ENCODE measurements at regions not wholly inside any gene's neighbourhood (a gene's known extent, or its start where the extent isn't known, plus 50 kb on each side); places are given as distances from the start of the nearest gene placed in this dataset.

DNA sequence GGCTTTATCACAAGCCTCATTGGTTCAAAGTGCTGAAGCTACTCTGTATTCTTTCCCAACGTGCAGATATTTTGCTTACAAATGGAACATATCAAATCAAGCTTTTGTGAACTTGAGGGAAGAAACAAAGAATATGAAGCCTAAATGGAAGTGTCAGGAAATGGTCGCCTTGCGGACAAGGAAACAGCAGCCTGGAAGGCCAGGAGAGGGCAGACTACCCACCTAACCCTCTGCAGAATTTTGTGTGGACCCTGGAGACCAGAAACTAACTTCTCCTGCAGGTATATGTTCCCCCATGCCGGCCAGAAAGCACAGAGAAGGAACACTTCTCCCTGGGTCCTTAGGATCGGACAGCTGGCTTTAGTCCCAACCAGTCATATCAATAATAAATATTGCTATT lies 1425.8 kb downstream of the PCDH7 start:
- Mint-ChIP-seq H3K27ac (no peak overlapping the region), H3K9me3 (peaks cover 6% of the 10 kb centered on the region), H3K4me1 (ENCODE audit: low read depth) (no peaks in the 10 kb centered on the region), H3K4me3 (no peak overlapping the region), H3K36me3 (ENCODE audit: low read depth) (no peaks in the 10 kb centered on the region), H3K27me3 (ENCODE audit: low read depth) (no peaks in the 10 kb centered on the region)
- intact Hi-C loops (cut with micrococcal nuclease) = no loop called here
- no peak for DNase-seq
- CTCF ChIA-PET = no interaction called here

DNA sequence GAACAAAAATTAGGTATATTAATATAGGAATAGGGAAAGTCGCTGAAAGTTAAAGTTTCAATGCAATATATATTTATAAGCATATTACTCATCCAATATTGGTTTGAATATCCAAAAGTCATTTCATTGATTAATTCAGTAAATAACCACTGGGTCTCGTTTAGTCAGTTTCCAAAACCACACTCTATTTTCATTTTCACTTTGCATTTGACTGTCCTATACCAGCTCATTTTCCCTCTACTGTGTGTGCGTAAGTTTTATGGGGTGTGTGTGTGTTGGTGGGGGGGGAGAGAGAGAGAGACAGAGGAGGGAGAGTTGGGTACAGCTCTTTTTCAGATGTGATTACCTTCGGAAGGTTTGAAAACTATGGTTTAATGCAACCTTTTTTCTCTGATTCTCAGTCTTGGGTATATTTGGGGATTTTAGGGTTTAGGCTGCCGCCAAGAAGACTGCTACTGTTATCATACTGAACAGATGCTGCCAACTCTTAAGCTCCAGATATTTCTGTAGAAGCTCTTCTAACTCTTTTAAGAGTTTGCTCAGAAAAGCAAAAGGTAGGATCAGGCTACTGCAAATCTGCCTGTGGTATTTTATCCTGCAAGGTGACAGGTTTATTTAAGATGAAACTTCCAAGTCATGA lies 1427.4 kb downstream of the PCDH7 start:
- Mint-ChIP-seq H3K27me3 (ENCODE audit: low read depth) (no peaks in the 10 kb centered on the region), H3K27ac (no peak overlapping the region), H3K4me1 (ENCODE audit: low read depth) (no peaks in the 10 kb centered on the region), H3K4me3 (no peak overlapping the region), H3K9me3 (peaks cover 6% of the 10 kb centered on the region), H3K36me3 (ENCODE audit: low read depth) (no peaks in the 10 kb centered on the region)
- CTCF ChIA-PET = no interaction called here
- intact Hi-C loops (cut with micrococcal nuclease) = no loop called here
- DNase-seq = no peak

DNA sequence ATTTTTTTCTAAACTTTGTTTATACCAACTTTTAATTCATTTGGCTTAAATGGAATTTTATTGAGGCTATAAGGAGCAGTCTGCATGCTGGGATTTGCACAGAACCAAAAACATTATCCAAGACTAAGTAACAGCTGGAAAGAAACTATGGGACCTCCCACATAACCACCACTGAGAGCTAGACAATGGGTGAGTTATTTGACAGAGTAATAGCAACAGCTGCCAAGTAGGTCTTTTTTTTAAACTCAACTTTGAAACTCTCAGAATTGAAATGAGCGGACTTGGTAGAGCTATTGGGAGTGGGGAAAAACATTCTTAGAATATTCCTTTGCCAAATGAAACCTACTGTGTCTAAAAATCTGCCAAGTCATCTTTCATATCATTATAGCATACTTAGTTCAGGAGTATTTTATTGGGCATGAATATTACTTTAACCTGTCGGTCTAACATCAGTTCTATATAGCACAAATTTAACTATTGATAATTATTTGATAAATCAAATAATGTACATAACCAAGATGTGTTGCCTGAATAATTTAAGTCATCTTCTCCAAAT lies 1428.0 kb downstream of the PCDH7 start:
- H3K27me3 Mint-ChIP-seq (ENCODE audit: low read depth) = no peaks in the 10 kb centered on the region
- no peaks in the 10 kb centered on the region for H3K4me1 Mint-ChIP-seq (ENCODE audit: low read depth)
- no peak for DNase-seq
- intact Hi-C loops (cut with micrococcal nuclease) = no loop called here
- H3K27ac Mint-ChIP-seq = no peak overlapping the region
- H3K36me3 Mint-ChIP-seq (ENCODE audit: low read depth) = no peaks in the 10 kb centered on the region
- H3K4me3 Mint-ChIP-seq = no peak overlapping the region
- H3K9me3 Mint-ChIP-seq = peaks cover 6% of the 10 kb centered on the region
- CTCF ChIA-PET = no interaction called here

DNA sequence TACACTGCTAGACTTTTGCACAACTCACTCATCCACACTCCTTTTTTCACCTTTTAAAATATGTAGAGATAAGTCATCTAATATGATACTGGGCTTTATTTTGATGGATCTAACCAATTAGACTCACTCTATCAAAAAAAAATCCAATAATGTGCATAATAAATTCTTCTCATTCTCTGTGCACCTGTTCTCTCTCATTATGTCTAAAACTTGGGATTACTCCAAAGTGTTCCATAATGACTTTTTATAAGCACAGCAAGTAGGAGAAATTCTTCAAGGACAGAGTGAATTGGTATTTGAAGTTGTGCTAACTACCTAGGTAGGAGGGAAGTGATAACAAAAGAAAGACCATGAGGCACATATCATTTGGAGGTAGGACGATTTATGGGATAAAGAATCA lies 1438.8 kb downstream of the PCDH7 start:
- no peak overlapping the region for H3K27ac Mint-ChIP-seq
- no peaks in the 10 kb centered on the region for H3K36me3 Mint-ChIP-seq (ENCODE audit: low read depth)
- CTCF ChIA-PET = no interaction called here
- intact Hi-C loops (cut with micrococcal nuclease) = no loop called here
- H3K4me1 Mint-ChIP-seq (ENCODE audit: low read depth) = no peaks in the 10 kb centered on the region
- peaks cover 4% of the 10 kb centered on the region for H3K9me3 Mint-ChIP-seq
- H3K27me3 Mint-ChIP-seq (ENCODE audit: low read depth) = no peaks in the 10 kb centered on the region
- no peak for DNase-seq
- no peak overlapping the region for H3K4me3 Mint-ChIP-seq

DNA sequence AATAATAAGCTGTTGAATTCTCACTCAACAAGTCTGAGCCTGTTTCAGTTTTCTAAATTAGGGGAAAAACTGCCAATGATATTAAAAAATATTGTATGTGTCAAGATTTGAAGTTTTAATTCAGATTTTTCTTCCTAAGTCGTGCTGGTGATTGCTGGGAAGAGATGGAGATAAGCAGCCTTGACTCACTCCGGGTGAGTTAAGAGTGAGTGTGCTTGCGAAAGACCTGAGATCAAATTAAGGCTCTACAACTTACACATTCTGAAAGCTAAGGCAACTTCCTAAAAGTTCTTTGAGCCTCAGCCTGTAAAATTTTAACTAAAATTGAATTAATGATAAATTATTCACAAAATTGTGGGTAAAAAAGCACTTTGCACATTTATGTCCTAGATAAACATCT lies 1441.2 kb downstream of the PCDH7 start:
- no peak for DNase-seq
- Mint-ChIP-seq H3K27ac (no peak overlapping the region), H3K36me3 (ENCODE audit: low read depth) (no peaks in the 10 kb centered on the region), H3K4me3 (no peak overlapping the region), H3K4me1 (ENCODE audit: low read depth) (no peaks in the 10 kb centered on the region), H3K9me3 (peaks cover 4% of the 10 kb centered on the region), H3K27me3 (ENCODE audit: low read depth) (no peaks in the 10 kb centered on the region)
- intact Hi-C loops (cut with micrococcal nuclease) = loop anchor here (10.0 kb wide), 1 partner anchor 63 kb away; no protein-coding TSS in a partner anchor
- CTCF ChIA-PET = no interaction called here

DNA sequence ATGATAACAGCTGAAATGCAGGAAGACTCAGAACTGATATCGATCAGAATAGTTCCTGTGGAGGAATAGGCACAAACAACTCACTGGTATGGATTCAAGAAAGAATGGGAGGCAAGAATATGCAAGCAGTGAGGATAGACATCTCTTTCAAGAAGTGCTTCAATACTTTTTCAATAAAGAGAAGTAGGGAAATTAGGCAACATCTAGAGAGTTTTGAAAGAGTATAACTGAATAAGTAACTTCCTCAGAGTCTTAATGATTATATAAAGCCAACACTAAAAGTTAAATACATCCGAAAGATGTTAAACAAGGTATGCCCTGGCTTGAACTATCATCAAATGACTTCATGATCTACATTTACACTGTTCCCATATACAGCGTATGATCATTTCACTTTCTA lies 1443.0 kb downstream of the PCDH7 start:
- no peaks in the 10 kb centered on the region for H3K36me3 Mint-ChIP-seq (ENCODE audit: low read depth)
- H3K27ac Mint-ChIP-seq = no peak overlapping the region
- no peak for DNase-seq
- no peaks in the 10 kb centered on the region for H3K27me3 Mint-ChIP-seq (ENCODE audit: low read depth)
- no peak overlapping the region for H3K4me3 Mint-ChIP-seq
- no peaks in the 10 kb centered on the region for H3K4me1 Mint-ChIP-seq (ENCODE audit: low read depth)
- intact Hi-C loops (cut with micrococcal nuclease) = loop anchor here (10.0 kb wide), 1 partner anchor 62 kb away; no protein-coding TSS in a partner anchor
- H3K9me3 Mint-ChIP-seq = peaks cover 4% of the 10 kb centered on the region
- CTCF ChIA-PET = no interaction called here

DNA sequence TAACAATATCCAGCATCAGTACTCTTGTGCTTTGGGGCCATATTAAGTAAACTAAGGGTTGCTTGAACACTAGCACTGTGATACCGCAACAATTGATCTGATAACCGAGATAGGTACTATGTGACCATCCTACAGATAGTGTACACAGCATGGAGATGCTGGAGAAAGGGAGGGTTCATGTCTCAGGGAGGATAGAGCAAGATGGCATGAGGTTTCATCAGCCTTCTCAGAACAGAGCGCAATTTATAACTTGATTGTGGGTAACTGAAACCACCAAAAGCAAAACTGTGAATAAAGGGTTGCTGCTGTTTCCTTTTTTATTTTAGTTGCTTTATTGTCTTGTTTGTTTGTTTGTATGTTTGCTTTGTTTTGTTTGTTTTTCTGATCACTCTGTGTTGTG lies 1449.7 kb downstream of the PCDH7 start:
- no peak for DNase-seq
- intact Hi-C loops (cut with micrococcal nuclease) = loop anchor here (10.0 kb wide), 1 partner anchor 55 kb away; no protein-coding TSS in a partner anchor
- CTCF ChIA-PET = no interaction called here
- Mint-ChIP-seq H3K4me1 (ENCODE audit: low read depth) (no peaks in the 10 kb centered on the region), H3K27ac (no peak overlapping the region), H3K4me3 (no peak overlapping the region), H3K36me3 (ENCODE audit: low read depth) (no peaks in the 10 kb centered on the region), H3K27me3 (ENCODE audit: low read depth) (no peaks in the 10 kb centered on the region), H3K9me3 (peaks cover 3% of the 10 kb centered on the region)

DNA sequence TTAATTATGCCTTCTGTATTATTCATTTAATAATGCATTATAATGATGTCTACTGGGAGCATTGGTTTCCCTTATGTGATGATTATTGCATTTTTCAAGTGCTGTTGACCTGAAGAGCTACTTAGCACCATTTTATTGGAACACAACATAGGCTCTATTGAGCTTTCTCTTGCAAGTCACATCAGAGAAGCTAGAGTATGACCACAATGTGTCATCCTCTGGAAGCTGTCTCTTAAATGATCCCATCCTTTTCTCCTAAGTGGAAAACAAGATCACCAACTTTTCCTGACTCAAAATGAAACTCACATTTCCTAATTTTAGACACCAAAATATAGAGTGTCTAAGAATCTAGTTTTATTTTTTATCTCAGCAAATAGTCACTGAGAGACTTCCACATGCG lies 1451.9 kb downstream of the PCDH7 start:
- no peak overlapping the region for H3K27ac Mint-ChIP-seq
- H3K4me1 Mint-ChIP-seq (ENCODE audit: low read depth) = no peaks in the 10 kb centered on the region
- no peaks in the 10 kb centered on the region for H3K27me3 Mint-ChIP-seq (ENCODE audit: low read depth)
- H3K4me3 Mint-ChIP-seq = no peak overlapping the region
- no peak for DNase-seq
- intact Hi-C loops (cut with micrococcal nuclease) = no loop called here
- CTCF ChIA-PET = no interaction called here
- peaks cover 3% of the 10 kb centered on the region for H3K9me3 Mint-ChIP-seq
- no peaks in the 10 kb centered on the region for H3K36me3 Mint-ChIP-seq (ENCODE audit: low read depth)

DNA sequence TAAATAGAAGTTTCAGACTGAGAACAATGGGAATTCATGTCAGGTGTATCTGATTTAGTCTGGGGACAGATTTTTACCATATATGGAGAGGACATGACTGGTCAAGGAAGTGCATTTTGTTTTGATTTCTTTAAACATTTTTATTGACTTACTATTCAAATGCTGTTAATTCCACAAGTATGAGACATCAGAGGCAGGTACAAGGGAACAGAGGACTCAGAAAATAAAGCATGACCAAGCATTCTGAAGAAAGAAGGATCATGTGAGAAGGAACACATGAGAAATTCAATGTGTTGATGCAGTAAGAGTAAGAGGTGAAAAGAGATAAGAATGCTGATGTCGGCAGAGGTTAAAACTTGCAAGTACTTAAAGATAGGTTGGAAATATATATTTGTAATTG lies 1452.6 kb downstream of the PCDH7 start:
- H3K4me3 Mint-ChIP-seq = no peak overlapping the region
- intact Hi-C loops (cut with micrococcal nuclease) = no loop called here
- no peak overlapping the region for H3K27ac Mint-ChIP-seq
- H3K27me3 Mint-ChIP-seq (ENCODE audit: low read depth) = no peaks in the 10 kb centered on the region
- H3K9me3 Mint-ChIP-seq = peaks cover 3% of the 10 kb centered on the region
- no peak for DNase-seq
- CTCF ChIA-PET = no interaction called here
- H3K36me3 Mint-ChIP-seq (ENCODE audit: low read depth) = no peaks in the 10 kb centered on the region
- H3K4me1 Mint-ChIP-seq (ENCODE audit: low read depth) = no peaks in the 10 kb centered on the region

DNA sequence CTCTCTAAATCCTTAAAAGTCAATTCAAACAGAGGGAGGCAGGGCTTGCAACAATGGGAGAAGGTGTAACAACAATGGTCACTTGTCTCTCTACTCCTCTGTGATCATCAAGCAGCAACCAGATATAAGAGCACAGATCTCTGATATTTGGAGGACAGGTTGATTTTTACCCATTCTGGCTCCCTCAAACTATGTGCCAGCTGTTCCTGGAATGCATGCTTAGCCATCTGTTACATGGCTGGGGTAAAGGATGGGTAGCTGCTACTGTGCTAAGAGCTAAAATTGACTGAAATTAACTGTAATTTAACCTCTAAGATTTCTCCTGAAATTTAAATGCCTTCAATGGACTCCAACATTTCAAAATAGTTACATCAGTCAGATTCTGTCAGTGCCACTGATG lies 1459.9 kb downstream of the PCDH7 start:
- Mint-ChIP-seq H3K36me3 (ENCODE audit: low read depth) (no peaks in the 10 kb centered on the region), H3K4me3 (no peak overlapping the region), H3K4me1 (ENCODE audit: low read depth) (no peaks in the 10 kb centered on the region), H3K9me3 (peaks cover 2% of the 10 kb centered on the region), H3K27ac (no peak overlapping the region), H3K27me3 (ENCODE audit: low read depth) (no peaks in the 10 kb centered on the region)
- CTCF ChIA-PET = no interaction called here
- intact Hi-C loops (cut with micrococcal nuclease) = no loop called here
- no peak for DNase-seq

DNA sequence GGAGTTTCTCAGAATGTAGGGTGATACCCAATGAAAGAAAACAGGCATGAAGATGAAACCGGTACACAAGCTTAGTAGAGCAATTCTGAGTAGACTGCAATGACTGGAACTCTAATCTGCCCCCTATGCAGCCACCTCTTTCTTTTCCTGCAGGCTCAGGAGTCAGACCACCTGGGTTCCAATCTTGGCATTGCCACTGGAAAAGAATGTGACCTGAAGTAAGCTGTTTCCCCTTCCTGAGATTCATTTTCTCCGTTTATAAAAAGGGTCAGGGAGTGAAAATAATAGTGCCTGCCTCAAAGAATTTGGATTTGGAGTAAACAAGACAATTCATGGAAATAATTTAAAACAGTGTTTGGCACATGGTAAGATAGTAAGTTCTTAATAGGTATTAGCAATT lies 1464.0 kb downstream of the PCDH7 start:
- H3K36me3 Mint-ChIP-seq (ENCODE audit: low read depth) = no peaks in the 10 kb centered on the region
- H3K4me3 Mint-ChIP-seq = no peak overlapping the region
- no peaks in the 10 kb centered on the region for H3K4me1 Mint-ChIP-seq (ENCODE audit: low read depth)
- peaks cover 2% of the 10 kb centered on the region for H3K9me3 Mint-ChIP-seq
- H3K27me3 Mint-ChIP-seq (ENCODE audit: low read depth) = no peaks in the 10 kb centered on the region
- CTCF ChIA-PET = no interaction called here
- intact Hi-C loops (cut with micrococcal nuclease) = no loop called here
- DNase-seq = no peak
- no peak overlapping the region for H3K27ac Mint-ChIP-seq

DNA sequence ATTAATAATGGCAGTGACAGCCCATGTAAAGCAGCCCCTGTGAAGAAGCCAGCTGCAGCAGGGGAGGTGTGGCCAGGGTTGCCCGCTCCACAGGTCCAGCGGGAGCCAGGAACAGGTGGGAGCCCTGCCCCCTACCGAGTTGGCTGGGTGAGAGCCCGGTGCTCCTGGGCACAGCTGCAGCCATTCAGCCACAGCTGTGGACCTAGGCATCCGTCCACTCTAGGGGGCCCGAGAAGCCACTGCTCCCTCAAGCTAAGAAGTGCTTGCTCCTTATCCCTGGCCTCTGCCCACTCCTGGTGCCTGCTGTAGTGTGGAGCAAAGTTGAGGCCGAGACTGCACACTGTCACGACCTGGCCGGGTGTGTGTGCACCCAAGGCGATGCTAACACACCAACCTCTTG lies 1469.0 kb downstream of the PCDH7 start:
- Mint-ChIP-seq H3K27me3 (ENCODE audit: low read depth) (no peaks in the 10 kb centered on the region), H3K9me3 (peaks cover 8% of the 10 kb centered on the region), H3K36me3 (ENCODE audit: low read depth) (no peaks in the 10 kb centered on the region), H3K4me3 (no peak overlapping the region), H3K27ac (no peak overlapping the region), H3K4me1 (ENCODE audit: low read depth) (no peaks in the 10 kb centered on the region)
- DNase-seq = no peak
- intact Hi-C loops (cut with micrococcal nuclease) = no loop called here
- CTCF ChIA-PET = no interaction called here

DNA sequence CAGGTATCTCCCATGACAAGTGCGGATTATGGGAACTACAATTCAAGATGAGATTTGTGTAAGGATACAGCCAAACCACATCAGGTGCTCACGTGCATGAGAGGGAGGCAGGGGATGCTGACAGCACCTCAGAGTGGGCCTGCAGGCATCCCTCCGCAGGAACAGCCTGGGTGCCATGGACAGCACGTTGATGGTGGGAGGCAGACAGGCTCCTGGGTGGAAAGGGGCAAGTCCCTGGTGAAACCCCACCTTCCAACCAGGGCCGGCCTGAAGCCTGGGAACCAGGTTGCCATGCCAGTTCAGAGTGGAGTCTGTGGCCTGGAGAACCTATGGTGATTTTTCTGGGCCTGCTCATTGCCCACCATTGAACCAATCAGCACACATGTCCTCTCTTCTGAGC lies 1469.6 kb downstream of the PCDH7 start:
- H3K27me3 Mint-ChIP-seq (ENCODE audit: low read depth) = no peaks in the 10 kb centered on the region

More for the DNA sequence above, 1469.6 kb downstream of the PCDH7 start:
- Mint-ChIP-seq H3K9me3 (peaks cover 8% of the 10 kb centered on the region), H3K4me3 (no peak overlapping the region), H3K27ac (no peak overlapping the region), H3K4me1 (ENCODE audit: low read depth) (no peaks in the 10 kb centered on the region), H3K36me3 (ENCODE audit: low read depth) (no peaks in the 10 kb centered on the region)
- intact Hi-C loops (cut with micrococcal nuclease) = no loop called here
- CTCF ChIA-PET = no interaction called here
- no peak for DNase-seq
